HL-60 (cell line): ENCODE measurements at regions not wholly inside any gene's neighbourhood (a gene's known extent, or its start where the extent isn't known, plus 50 kb on each side); places are given as distances from the start of the nearest gene placed in this dataset.

ENCODE experiments used
- DNase-seq, 2 experiments: peaks; one replicate each; pipeline ENCODE4 v3.0.0-alpha.2; 2010 to 2020; ENCODE audit warnings: low read depth in 1 of 2, low spot score in 1 of 2
- H3K27ac ChIP-seq: fragments of 250-450 bp; sonication (Bioruptor Pico); replicated peaks from 2 replicates; pipeline ENCODE4 v1.5.1; 2020; ENCODE audit warnings: mild to moderate bottlenecking, moderate library complexity
- H3K27me3 ChIP-seq: fragments of 250-450 bp; sonication (Bioruptor Pico); 2 replicates; pipeline ENCODE4 v1.5.1; 2021; ENCODE audit warnings: mild to moderate bottlenecking, moderate library complexity; ENCODE audit not compliant: insufficient read depth, poor library complexity, severe bottlenecking
- H3K4me3 ChIP-seq: replicated peaks from 2 replicates; pipeline ENCODE4 v1.5.1; 2011; ENCODE audit warnings: mild to moderate bottlenecking, control low read depth, low read length; ENCODE audit not compliant: insufficient read depth
- CTCF ChIP-seq: IDR thresholded peaks from one replicate; pipeline ENCODE4 v1.5.1; 2011; ENCODE audit warnings: low read length, control low read depth, inconsistent platforms; ENCODE audit not compliant: insufficient read depth
- GABPA ChIP-seq: IDR thresholded peaks from 2 replicates; pipeline ENCODE4 v1.6.1; 2012; ENCODE audit warnings: low read depth
- POLR2AphosphoS5 ChIP-seq: IDR thresholded peaks from 2 replicates; pipeline ENCODE4 v1.6.1; 2012; ENCODE audit warnings: low read depth
- SPI1 ChIP-seq: IDR thresholded peaks from 2 replicates; pipeline ENCODE4 v1.6.1; 2012; ENCODE audit warnings: low read depth, mild to moderate bottlenecking, borderline replicate concordance
- TF ChIP-seq, protein P1 (sequence below): IDR thresholded peaks from 2 replicates; pipeline ENCODE4 v1.6.1; 2012; ENCODE audit warnings: low read depth; ENCODE audit not compliant: insufficient replicate concordance

- Histone ChIP-seq H3K27ac (no peak overlapping the region), H3K27me3 (no peaks in the 10 kb centered on the region), H3K4me3 (no peak overlapping the region)
- no peak for DNase-seq
- no peak for TF ChIP-seq SPI1
- no peak for TF ChIP-seq GABPA
- TF ChIP-seq POLR2AphosphoS5: no peak
- TF ChIP-seq, protein P1, sequence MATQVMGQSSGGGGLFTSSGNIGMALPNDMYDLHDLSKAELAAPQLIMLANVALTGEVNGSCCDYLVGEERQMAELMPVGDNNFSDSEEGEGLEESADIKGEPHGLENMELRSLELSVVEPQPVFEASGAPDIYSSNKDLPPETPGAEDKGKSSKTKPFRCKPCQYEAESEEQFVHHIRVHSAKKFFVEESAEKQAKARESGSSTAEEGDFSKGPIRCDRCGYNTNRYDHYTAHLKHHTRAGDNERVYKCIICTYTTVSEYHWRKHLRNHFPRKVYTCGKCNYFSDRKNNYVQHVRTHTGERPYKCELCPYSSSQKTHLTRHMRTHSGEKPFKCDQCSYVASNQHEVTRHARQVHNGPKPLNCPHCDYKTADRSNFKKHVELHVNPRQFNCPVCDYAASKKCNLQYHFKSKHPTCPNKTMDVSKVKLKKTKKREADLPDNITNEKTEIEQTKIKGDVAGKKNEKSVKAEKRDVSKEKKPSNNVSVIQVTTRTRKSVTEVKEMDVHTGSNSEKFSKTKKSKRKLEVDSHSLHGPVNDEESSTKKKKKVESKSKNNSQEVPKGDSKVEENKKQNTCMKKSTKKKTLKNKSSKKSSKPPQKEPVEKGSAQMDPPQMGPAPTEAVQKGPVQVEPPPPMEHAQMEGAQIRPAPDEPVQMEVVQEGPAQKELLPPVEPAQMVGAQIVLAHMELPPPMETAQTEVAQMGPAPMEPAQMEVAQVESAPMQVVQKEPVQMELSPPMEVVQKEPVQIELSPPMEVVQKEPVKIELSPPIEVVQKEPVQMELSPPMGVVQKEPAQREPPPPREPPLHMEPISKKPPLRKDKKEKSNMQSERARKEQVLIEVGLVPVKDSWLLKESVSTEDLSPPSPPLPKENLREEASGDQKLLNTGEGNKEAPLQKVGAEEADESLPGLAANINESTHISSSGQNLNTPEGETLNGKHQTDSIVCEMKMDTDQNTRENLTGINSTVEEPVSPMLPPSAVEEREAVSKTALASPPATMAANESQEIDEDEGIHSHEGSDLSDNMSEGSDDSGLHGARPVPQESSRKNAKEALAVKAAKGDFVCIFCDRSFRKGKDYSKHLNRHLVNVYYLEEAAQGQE: no peak
- no peak for TF ChIP-seq CTCF
Observed at GRCh38 chr3:135674508-135674907, 291.0 kb upstream of the PPP2R3A start.

DNA sequence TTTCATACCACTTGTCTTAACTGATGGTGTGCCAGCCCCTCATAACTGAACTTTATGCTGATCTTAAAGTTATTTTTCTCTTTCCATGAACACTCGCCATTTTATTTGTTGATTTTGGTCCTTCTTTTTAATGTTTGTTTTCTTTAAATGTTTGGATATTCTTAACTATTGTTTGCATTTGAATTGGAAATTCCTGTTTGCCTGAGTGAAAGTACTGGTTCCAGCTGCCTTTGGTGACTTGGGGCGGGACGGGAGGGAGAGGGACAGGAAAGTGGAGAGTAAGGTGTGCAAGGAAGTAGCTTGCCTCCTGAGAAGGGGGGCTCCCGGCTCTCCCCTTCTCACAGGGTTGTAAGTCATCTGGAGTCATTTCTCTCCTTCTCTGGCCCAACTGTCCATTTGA is 287.1 kb upstream of the PPP2R3A start:
- Histone ChIP-seq H3K27me3 (no peaks in the 10 kb centered on the region), H3K4me3 (no peak overlapping the region), H3K27ac (no peak overlapping the region)
- no peak for TF ChIP-seq GABPA
- TF ChIP-seq, protein P1: no peak
- TF ChIP-seq CTCF: no peak
- TF ChIP-seq SPI1: no peak
- no peak for TF ChIP-seq POLR2AphosphoS5
- DNase-seq: no peak

- Histone ChIP-seq H3K27ac (no peak overlapping the region), H3K4me3 (no peak overlapping the region), H3K27me3 (no peaks in the 10 kb centered on the region)
- no peak for TF ChIP-seq GABPA
- TF ChIP-seq, protein P1: no peak
- no peak for TF ChIP-seq SPI1
- TF ChIP-seq POLR2AphosphoS5: no peak
- TF ChIP-seq CTCF: no peak
- no peak for DNase-seq
Observed at GRCh38 chr3:135688003-135688402, 277.5 kb upstream of the PPP2R3A start.
